HG03460 (cell line): ENCODE measurements at regions not wholly inside any gene's neighbourhood (a gene's known extent, or its start where the extent isn't known, plus 50 kb on each side); places are given as distances from the start of the nearest gene placed in this dataset.
A peak's percentile ranks its signal among the peaks of the same experiment; 100 is the strongest.
"Not testable (repeated sequence)": the region's sequence is repeated elsewhere in the genome, so short reads cannot be mapped to it uniquely, and the experiment has no call there.

Experiments used
- ATAC-seq: cut with Tn5 transposase; IDR thresholded peaks from one replicate; pipeline ENCODE4 v1.9.1; 2021; ENCODE audit not compliant: unreplicated experiment

- no peak for ATAC-seq
Measured at GRCh38 chr2:7620255-7620654, 703.0 kb downstream of the RNF144A start.

DNA sequence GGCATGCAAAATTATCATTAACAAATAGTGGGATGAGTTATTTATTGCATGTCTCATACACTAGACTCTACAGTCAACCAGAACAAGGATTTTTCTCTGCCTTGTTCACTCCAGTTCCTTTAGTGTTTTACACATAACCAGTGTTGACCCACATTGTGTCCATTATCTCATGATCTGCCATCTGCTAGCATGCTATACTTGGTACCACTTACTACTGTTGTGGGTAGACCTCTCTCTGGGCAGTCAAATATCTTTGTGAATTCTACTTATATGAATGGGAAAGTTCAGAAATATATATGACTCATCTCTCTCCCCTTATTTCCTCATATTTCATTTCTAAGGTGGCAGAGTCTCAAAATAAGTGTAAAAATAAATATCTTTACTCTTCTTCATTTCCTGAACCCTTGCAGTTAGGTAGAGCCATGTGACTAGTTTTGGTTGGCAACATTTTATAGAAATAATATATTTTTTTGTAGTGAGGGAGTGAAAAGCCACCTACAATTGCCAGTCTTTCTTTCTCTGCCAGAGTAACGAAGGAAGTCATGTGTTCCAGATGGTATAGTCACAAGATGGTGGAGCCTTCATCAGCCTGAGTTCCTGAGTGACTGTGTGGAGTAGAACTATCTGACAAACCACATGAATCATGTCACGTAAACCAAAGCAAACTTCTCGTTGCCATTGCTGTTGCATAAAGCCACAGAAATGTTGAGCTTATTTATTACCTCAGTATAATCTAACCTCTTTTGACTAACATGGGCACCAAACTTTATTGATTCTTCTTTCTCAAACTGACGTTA lies 704.0 kb downstream of the RNF144A start:
- ATAC-seq = no peak

DNA sequence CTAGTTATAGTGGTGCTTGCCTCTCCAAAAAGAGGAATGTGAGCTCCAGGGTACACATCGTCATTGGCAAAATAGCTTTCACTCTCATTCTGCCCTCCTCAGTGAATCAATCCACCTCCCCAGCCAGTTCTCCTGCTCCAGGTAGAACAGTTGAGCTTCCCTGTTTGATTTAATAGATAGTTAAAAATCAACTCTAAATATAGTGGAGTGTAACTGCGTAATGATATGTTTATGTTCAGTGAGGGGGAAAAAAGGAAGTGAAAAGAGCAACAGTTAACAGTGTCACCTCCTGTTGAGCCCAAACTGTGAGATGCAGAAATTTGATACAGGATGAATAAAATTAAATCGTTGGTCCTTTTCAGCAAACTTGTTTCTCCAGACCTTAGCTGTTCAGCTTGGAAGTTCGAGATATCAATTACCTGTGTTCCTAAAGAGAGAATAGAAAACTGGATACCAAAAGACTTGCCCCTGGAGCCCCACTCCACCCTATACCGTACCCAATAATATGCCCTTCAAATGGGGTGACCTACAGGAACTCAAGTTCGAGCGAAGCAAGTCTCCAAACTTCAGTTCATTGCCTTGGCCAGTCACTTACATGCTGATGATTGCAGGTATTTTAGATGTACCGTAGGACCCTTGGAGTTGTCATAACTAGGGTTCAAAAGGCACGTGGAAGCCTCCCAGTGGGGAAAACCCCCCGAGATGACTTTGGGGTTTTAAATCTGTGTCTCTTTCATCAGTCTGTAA lies 708.4 kb downstream of the RNF144A start:
- ATAC-seq = peak; percentile 56

DNA sequence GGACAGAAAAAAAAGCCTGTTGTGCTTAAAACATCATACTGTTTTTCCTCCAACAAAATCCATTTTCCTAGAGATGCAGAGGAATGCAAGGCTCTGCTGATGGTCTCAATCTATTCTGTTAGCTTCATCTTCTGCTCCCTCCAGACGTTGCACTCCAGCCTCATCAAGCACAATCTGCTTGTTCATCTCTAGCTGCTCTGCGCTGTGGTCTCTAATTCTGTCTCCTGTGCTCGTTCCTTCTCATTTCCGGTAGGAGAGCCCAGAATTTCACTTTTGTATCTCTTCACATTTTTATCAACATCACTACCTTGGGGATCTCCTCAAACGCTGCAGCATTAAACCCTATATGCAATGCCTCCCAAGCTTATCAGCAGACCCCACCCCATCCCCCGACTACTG lies 708.9 kb downstream of the RNF144A start:
- no peak for ATAC-seq

DNA sequence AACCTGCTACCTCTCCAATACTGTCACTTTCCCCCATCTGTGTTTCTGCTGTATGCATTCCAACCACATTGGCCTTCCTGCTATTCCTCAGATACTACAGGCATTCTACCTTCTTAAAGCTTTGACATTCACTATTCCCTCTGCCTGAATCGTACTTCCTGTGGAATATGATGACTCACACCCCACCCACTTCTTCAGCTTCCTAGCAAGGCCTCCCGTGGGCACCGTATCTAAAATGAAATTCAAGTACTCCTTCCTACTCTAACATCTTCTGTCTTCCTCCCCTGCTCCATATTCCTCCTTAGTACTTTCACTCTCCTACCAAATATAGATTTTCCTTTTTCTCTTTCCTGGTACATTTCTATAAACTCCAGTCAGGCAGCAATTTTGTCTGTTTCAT lies 710.4 kb downstream of the RNF144A start:
- no peak for ATAC-seq

- no peak for ATAC-seq
Measured at GRCh38 chr2:7632420-7632819, 715.2 kb downstream of the RNF144A start.

GRCh38 chr2:7633566-7634153 lies 716.4 kb downstream of the RNF144A start:
- ATAC-seq = no peak

DNA sequence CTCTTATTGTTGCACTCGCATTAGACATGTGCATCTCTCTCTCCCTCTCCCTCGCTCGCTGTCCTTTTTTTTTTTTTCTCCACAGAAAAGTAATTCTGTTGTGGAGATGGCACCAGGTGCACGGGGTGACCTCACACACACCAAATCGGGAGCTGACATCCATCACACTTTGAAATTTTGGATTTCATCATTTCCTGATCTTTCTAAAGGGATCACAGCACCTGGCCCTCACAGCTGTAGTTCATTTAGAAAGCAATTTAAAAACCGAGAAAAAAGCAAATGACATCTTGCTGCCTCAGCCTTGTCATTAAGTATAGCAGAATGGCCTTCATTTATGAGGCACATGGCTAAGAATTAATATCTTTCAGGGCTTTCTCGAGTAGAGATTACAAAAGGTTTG lies 717.2 kb downstream of the RNF144A start:
- ATAC-seq = no peak

DNA sequence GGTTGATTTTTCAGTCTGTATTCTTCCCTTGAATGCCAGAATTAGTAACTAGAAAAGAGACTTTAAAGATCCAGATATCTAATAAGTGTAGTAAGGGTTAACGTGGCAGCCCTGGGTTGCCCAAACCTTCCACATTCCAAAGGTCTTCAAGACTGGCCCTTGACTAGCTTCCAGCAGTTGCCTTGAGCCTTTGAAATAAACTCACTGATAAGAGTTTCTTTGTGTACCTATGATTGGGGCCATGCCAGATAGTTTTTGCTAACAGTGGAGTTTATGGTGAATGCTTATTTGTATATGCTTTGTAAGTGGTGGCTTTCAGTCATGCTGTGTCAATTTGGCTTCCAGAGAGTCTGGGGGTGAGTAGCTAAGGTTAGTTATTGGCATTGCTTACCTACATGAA lies 722.3 kb downstream of the RNF144A start:
- no peak for ATAC-seq

GRCh38 chr2:7641272-7641671 lies 724.1 kb downstream of the RNF144A start:
- ATAC-seq = not testable (repeated sequence)

- ATAC-seq = no peak
Measured at GRCh38 chr2:7646024-7646423, 728.8 kb downstream of the RNF144A start.

GRCh38 chr2:7646661-7647060 lies 729.4 kb downstream of the RNF144A start:
- ATAC-seq = no peak

DNA sequence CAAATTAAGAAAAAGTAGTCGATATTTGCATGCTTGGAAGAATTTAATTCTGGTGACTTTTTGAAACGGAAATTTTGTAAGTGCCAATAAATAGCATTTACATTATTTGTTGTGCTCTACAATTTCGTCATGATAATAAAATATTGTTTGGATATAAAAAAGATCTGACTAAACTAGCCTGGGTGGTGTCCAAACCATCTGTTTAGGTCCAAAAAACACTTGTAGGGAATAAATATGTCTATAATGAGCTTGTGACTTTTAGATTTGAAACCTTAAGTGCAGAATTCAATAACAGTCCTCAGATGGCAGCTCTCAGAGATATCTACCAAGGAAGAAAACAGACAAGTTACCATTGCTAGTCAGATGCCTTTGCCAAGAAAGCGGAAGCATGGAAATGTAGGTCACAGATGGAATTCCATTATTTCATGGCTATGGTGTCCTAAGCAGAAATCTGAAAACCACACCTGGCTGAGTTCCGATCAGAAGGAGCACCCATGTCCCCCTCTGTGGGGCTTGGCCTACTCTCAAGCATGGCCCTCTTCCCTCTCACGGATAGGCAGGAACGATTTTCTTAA lies 731.1 kb downstream of the RNF144A start:
- ATAC-seq = no peak

DNA sequence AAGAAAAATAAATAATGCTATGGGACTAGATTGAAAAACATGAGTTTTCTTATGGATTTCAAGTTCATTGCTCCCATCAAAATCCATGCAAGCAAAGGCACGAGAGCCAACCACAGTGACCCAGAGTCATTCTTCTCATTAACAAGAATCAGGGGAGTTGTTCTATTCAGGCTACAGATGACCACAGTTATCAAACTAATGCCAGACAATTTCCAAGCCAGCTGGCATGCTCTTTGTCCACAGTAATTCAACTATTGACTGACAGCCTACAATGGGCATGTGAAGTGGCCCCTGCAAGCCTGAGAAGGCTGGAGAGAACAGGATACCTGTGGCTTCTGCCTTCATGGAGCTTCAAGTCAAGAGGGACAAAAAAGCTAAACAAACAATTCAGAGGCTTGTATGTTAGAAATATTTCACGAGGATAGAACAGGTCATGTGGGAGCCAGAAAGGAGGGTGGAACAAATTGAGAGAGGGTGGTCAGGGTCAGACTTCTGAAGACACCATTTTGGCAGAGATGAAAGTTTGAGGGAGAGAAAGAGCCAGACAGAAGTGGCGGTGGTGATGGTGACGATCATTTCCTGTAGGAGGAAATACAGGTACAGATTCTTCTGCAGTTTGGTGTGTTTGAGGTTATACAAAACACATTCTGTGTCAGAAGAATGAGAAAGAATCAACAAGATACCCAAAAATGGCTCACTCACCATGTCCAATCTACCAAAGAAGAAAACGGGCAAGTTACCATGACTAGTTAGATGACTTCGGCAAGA lies 732.4 kb downstream of the RNF144A start:
- no peak for ATAC-seq

DNA sequence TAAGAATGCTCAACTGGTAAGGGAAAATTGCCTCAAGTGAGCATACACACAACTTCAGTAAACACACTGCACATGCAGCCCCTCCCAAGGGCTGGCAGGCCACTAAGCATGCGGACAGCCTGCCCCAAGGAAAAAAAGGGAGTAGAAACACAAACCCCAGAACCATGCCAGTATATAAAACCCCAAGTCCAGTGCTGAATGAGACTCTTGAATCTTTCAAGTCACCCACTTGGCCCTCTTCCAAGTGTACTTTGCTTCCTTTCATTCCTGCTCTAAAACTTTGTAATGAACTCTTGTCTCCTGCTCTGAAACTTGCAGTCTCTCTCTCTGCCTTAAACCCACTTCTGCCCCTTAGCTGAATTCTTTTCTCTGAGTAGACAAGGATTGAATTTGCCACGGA lies 736.4 kb downstream of the RNF144A start:
- no peak for ATAC-seq

DNA sequence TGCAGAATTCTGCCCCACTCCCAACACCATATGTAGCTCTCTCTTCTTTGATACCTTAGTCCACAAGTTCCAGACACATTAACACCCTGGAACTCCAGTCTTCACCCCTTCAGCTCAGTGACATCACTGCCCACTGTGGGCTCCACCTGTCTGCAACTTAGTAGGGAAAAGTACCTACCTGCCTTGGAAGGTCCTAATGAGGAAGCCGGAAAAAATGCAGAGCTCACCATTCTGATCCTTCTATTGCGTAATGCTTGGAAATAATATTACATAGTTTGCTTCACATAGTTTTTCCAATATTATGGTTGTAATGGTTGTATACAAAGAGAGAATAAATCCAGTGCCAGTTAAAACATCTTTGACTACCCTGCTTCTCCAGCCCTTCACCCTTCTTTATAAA lies 738.4 kb downstream of the RNF144A start:
- ATAC-seq = no peak

- not testable (repeated sequence) for ATAC-seq
Measured at GRCh38 chr2:7657526-7657925, 740.3 kb downstream of the RNF144A start.

GRCh38 chr2:7658486-7658885 lies 741.3 kb downstream of the RNF144A start:
- ATAC-seq = no peak

- ATAC-seq = no peak
Measured at GRCh38 chr2:7660816-7661215, 743.6 kb downstream of the RNF144A start.

DNA sequence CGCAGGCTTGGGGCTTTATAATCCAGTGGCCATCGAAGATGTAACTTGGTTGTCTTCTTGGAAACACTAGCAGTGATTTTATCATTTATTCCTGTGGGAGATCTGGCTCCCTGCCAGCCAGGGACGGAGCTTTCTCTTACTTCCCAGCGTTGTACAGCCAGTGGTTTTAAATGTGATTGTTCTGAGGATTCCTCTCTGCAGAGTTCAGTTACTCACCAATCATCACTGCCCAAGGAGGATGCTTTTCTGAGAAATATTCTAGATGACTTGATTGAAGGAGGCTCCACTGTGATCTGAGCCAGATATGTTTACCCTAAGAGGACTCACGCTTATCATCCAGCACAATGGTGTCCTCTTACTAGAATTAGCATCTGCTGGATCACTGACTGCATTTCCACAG lies 744.3 kb downstream of the RNF144A start:
- ATAC-seq = no peak

DNA sequence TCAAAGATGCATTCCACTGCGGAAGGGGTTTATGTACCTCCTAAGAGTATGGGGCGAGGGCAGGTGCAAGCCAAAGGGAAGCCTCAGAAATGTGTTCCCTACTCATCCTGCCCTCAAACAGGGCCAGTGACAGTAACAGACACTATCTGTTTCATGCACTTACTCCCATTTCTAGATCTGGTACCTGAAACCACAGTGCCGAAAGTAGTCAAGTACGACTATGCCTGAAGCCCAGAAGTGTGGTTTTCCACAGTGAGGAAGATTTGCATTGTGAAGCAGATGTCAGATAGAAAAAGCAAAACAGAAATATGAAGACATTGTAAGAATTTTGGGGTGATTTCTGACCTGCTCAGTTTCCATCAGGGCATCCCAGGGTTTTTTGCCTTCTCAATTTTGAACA lies 748.7 kb downstream of the RNF144A start:
- no peak for ATAC-seq
